Globus pallidus (tissue), 1 donor: ENCODE measurements at regions not wholly inside any gene's neighbourhood (a gene's known extent, or its start where the extent isn't known, plus 50 kb on each side); places are given as distances from the start of the nearest gene placed in this dataset.
"Not testable (repeated sequence)": the region's sequence is repeated elsewhere in the genome, so short reads cannot be mapped to it uniquely, and the experiment has no call there.

Experiments used
- DNase-seq: peaks from one replicate; pipeline ENCODE4 v3.0.0-alpha.2; 2015; ENCODE audit warnings: low spot score

- DNase-seq, result peak; percentile 36
Measured at GRCh38 chr1:59178339-59179187, 118.3 kb upstream of the FGGY start.

- DNase-seq, result no peak
Measured at GRCh38 chr1:59179673-59180072, 117.2 kb upstream of the FGGY start.

GRCh38 chr1:59180735-59181134, 116.2 kb upstream of the FGGY start:
- DNase-seq, result no peak

GRCh38 chr1:59183749-59184317, 113.1 kb upstream of the FGGY start:
- no peak for DNase-seq

GRCh38 chr1:59184365-59184905, 112.5 kb upstream of the FGGY start:
- no peak for DNase-seq

GRCh38 chr1:59185163-59185860, 111.6 kb upstream of the FGGY start:
- DNase-seq, result no peak

- no peak for DNase-seq
Measured at GRCh38 chr1:59186656-59187055, 110.2 kb upstream of the FGGY start.

GRCh38 chr1:59188413-59189213, 108.3 kb upstream of the FGGY start:
- no peak for DNase-seq

GRCh38 chr1:59193443-59194093, 103.3 kb upstream of the FGGY start:
- no peak for DNase-seq

- no peak for DNase-seq
Measured at GRCh38 chr1:59194621-59195020, 102.3 kb upstream of the FGGY start.

GRCh38 chr1:59195151-59195550, 101.7 kb upstream of the FGGY start:
- no peak for DNase-seq

GRCh38 chr1:59198564-59198963, 98.3 kb upstream of the FGGY start:
- DNase-seq, result no peak

GRCh38 chr1:59199147-59199546, 97.7 kb upstream of the FGGY start:
- no peak for DNase-seq

GRCh38 chr1:59199719-59200376, 97.0 kb upstream of the FGGY start:
- DNase-seq, result no peak

- no peak for DNase-seq
Measured at GRCh38 chr1:59201341-59201740, 95.6 kb upstream of the FGGY start.

- no peak for DNase-seq
Measured at GRCh38 chr1:59202455-59202854, 94.4 kb upstream of the FGGY start.

- peak; percentile 57 for DNase-seq
Measured at GRCh38 chr1:59204001-59204400, 92.9 kb upstream of the FGGY start.

- not testable (repeated sequence) for DNase-seq
Measured at GRCh38 chr1:59206616-59207015, 90.3 kb upstream of the FGGY start.

- not testable (repeated sequence) for DNase-seq
Measured at GRCh38 chr1:59210430-59210829, 86.5 kb upstream of the FGGY start.

- no peak for DNase-seq
Measured at GRCh38 chr1:59212706-59213105, 84.2 kb upstream of the FGGY start.
